Spleen (tissue), 11 donors: ENCODE measurements at regions not wholly inside any gene's neighbourhood (a gene's known extent, or its start where the extent isn't known, plus 50 kb on each side); places are given as distances from the start of the nearest gene placed in this dataset.

Experiments used
- DNase-seq: peaks from one replicate; pipeline ENCODE4 v3.0.0-alpha.2; 2020
- H3K27ac ChIP-seq, 8 donors: fragments of 200-600 bp; sonication (generic) in 7 of 8; 1 replicate in 4 of 8; 2 replicates in 4 of 8; pipeline versions ENCODE4 v1.5.0 to v1.8.0; 2016 to 2021; ENCODE audit warnings: inconsistent platforms in 4 of 8, mild to moderate bottlenecking in 4 of 8, moderate library complexity in 1 of 8
- H3K27me3 ChIP-seq, 7 donors: fragments of 200-600 bp; sonication (generic) in 6 of 7; replicated peaks in 1 of 7; 1 replicate in 4 of 7; 2 replicates in 3 of 7; pipeline versions ENCODE4 v1.5.0 to v1.8.0; 2016 to 2021; ENCODE audit warnings: inconsistent platforms in 3 of 7, mild to moderate bottlenecking in 1 of 7
- H3K36me3 ChIP-seq, 6 donors: fragments of 200-600 bp; sonication (generic) in 5 of 6; 1 replicate in 4 of 6; 2 replicates in 2 of 6; pipeline versions ENCODE4 v1.5.0 to v1.8.0; 2016 to 2021; ENCODE audit warnings: inconsistent platforms in 2 of 6
- H3K4me1 ChIP-seq, 6 donors: fragments of 200-600 bp; sonication (generic) in 5 of 6; 1 replicate in 3 of 6; 2 replicates in 3 of 6; pipeline versions ENCODE4 v1.5.0 to v1.8.0; 2016 to 2021; ENCODE audit warnings: inconsistent platforms in 3 of 6
- H3K4me3 ChIP-seq, 8 donors: fragments of 200-600 bp; sonication (generic) in 7 of 8; 1 replicate in 4 of 8; 2 replicates in 4 of 8; pipeline versions ENCODE4 v1.5.0 to v1.8.0; 2016 to 2021; ENCODE audit warnings: inconsistent platforms in 4 of 8, mild to moderate bottlenecking in 4 of 8, moderate library complexity in 2 of 8
- H3K9me3 ChIP-seq, 8 donors: fragments of 200-600 bp; sonication (generic) in 7 of 8; 1 replicate in 4 of 8; 2 replicates in 4 of 8; pipeline versions ENCODE4 v1.5.0 to v1.8.0; 2016 to 2021; ENCODE audit warnings: inconsistent platforms in 4 of 8
- CTCF ChIP-seq, 11 experiments: fragments of 200-600 bp in 7 of 11; fragments of 450-650 bp in 4 of 11; sonication (generic) in 4 of 11; IDR thresholded peaks in 8 of 11; conservative IDR thresholded peaks in 3 of 11; 1 replicate in 7 of 11; 2 replicates in 4 of 11; pipeline versions ENCODE4 v1.4.0 to v1.8.0; 2016 to 2021; ENCODE audit warnings: antibody characterized with exemption in 11 of 11, inconsistent platforms in 4 of 11, mild to moderate bottlenecking in 1 of 11
- POLR2A ChIP-seq, 3 donors: fragments of 450-650 bp; IDR thresholded peaks; one replicate each; pipeline ENCODE4 v1.5.1; 2017; ENCODE audit warnings: antibody characterized with exemption in 3 of 3, mild to moderate bottlenecking in 1 of 3
- POLR2AphosphoS5 ChIP-seq, 3 donors: sonication (generic); formaldehyde crosslinking; IDR thresholded peaks; one replicate each; pipeline ENCODE4 v1.5.1; 2017; ENCODE audit warnings: antibody characterized with exemption in 3 of 3
- WGBS, 5 donors: extraction: QIAGEN DNeasy Blood & Tissue Kit in 3 of 5; methylation state at CpG; one replicate each; pipeline versions ENCODE4 v1.1.5 to v1.1.7; 2013 to 2018; 5-methylcytosine and 5-hydroxymethylcytosine counted together
- intact Hi-C: fragments of 100-400 bp; cut with DNase I; formaldehyde crosslinking; loops from one replicate; pipeline ENCODE4 v1.15.0; 2023; ENCODE audit warnings: low total_unique reads
- donor health status: healthy with polysubstance abuse.
- donor health status: DM: no; HTN: no; CAD: no; lungs with moderate emphysema.
- donor health status: DM: no; HTN: no; CAD: no.
- donor health status: Bipolar disorder and iron deficiency.
- donor health status: healthy.
- donor health status: DM: no; HTN: no; CAD: no.
- donor health status: DM: yes; HTN: yes; CAD: no.

- H3K4me3 ChIP-seq = no peak overlapping the region
- peaks cover 0 to 23% (median 0%) of the 10 kb centered on the region in 8 donors for H3K9me3 ChIP-seq
- 85 to 94% (median 87%) methylated on average over 5 of the region's 5 CpGs for WGBS, 5 donors
- no peak for TF ChIP-seq CTCF (IDR thresholded peaks at IDR 0.05 in 8 of 11, conservative IDR thresholded peaks at IDR 0.05 in 3 of 11)
- TF ChIP-seq POLR2AphosphoS5 (IDR thresholded peaks at IDR 0.05) = no peak
- no peak for TF ChIP-seq POLR2A (IDR thresholded peaks at IDR 0.05)
- no peak for DNase-seq
- H3K27me3 ChIP-seq = no peaks in the 10 kb centered on the region
- no peaks in the 10 kb centered on the region for H3K4me1 ChIP-seq
- intact Hi-C loops = no loop called here
- no peak overlapping the region for H3K27ac ChIP-seq
- H3K36me3 ChIP-seq = no peaks in the 10 kb centered on the region
These were observed 394.2 kb upstream of the IRX2 start for GRCh38 chr5:3145641-3146040.

- no peak for TF ChIP-seq POLR2AphosphoS5 (IDR thresholded peaks at IDR 0.05)
- no peak for TF ChIP-seq CTCF (IDR thresholded peaks at IDR 0.05 in 8 of 11, conservative IDR thresholded peaks at IDR 0.05 in 3 of 11)
- TF ChIP-seq POLR2A (IDR thresholded peaks at IDR 0.05) = no peak
- no peaks in the 10 kb centered on the region for H3K27me3 ChIP-seq
- WGBS, 5 donors = 90 to 95% (median 93%) methylated on average over 12 of the region's 12 CpGs
- intact Hi-C loops = no loop called here
- H3K4me1 ChIP-seq = no peaks in the 10 kb centered on the region
- H3K9me3 ChIP-seq = peaks cover 0 to 17% (median 0%) of the 10 kb centered on the region in 8 donors
- H3K27ac ChIP-seq = no peak overlapping the region
- H3K36me3 ChIP-seq = no peaks in the 10 kb centered on the region
- H3K4me3 ChIP-seq = no peak overlapping the region
- no peak for DNase-seq
These were observed 391.9 kb upstream of the IRX2 start for GRCh38 chr5:3143382-3143781.

DNA sequence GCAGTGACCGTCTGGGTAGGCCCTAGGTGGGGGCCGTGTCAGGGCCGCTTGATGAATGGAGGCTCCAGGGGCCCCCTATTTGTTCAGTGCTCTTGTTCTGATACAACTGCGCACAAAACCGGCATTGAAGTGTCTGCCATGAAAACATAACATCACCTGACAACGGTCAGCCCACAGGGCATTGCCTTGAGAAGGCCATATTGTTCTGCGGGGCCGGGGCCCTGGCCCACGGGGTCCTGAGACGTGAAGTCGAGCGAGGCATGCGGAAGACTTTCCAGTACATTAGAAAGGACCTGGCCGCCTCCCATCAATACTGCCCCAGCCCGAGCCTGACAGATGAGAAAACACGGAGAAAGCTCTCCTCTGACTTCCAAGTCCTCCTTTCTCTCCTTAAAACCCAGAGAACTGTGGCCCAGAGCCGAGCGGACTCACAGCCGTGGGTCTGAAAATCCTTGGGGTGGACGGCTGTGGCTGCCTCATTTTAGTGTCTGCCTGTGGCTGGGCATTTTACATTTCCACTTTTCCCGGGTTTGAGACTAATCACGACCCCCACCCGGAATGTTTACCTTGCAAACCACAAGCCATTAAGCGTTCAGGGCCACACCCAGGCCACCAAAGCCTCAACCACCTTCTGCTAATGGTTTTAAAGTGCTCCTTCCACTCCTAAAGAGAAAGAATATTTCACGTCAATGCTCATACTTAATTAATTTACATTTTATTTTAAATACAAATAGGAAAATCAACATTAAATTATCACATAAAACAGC is 391.0 kb upstream of the IRX2 start:
- intact Hi-C loops = no loop called here
- no peak for DNase-seq
- no peak overlapping the region for H3K27ac ChIP-seq
- H3K4me3 ChIP-seq = no peak overlapping the region
- H3K27me3 ChIP-seq = no peaks in the 10 kb centered on the region
- no peaks in the 10 kb centered on the region for H3K36me3 ChIP-seq
- H3K4me1 ChIP-seq = no peaks in the 10 kb centered on the region
- TF ChIP-seq POLR2AphosphoS5 (IDR thresholded peaks at IDR 0.05) = no peak
- TF ChIP-seq POLR2A (IDR thresholded peaks at IDR 0.05) = no peak
- TF ChIP-seq CTCF (IDR thresholded peaks at IDR 0.05 in 8 of 11, conservative IDR thresholded peaks at IDR 0.05 in 3 of 11) = no peak
- WGBS, 5 donors = 78 to 84% (median 80%) methylated on average over 25 of the region's 25 CpGs
- H3K9me3 ChIP-seq = peaks cover 0 to 17% (median 0%) of the 10 kb centered on the region in 8 donors

DNA sequence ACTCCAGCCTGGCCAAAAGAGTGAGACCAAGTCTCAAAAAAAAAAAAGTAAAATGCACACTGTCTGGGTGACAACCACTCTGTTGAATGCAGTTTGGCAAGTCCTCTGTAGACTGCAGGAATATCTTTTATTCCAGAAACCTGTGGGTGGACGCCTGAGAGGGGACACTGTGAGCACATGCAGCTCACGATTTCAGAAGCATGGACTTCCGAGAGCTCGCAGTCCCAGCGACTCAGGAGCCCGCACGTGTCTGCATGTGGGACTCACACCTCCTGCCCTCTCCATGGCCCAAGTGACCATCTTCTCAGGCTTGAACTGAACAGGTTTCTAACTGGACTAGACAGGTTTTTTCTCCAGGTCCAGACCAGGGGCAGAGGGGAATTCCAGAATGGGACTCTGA is 388.6 kb upstream of the IRX2 start:
- Histone ChIP-seq H3K4me1 (no peaks in the 10 kb centered on the region), H3K9me3 (peaks cover 0 to 21% (median 0%) of the 10 kb centered on the region in 8 donors), H3K27me3 (no peaks in the 10 kb centered on the region), H3K27ac (no peak overlapping the region), H3K4me3 (no peak overlapping the region), H3K36me3 (no peaks in the 10 kb centered on the region)
- no peak for DNase-seq
- 85 to 95% (median 91%) methylated on average over 7 of the region's 7 CpGs for WGBS, 5 donors
- intact Hi-C loops = no loop called here
- TF ChIP-seq CTCF (IDR thresholded peaks at IDR 0.05 in 8 of 11, conservative IDR thresholded peaks at IDR 0.05 in 3 of 11) (no peak), POLR2A (IDR thresholded peaks at IDR 0.05) (no peak), POLR2AphosphoS5 (IDR thresholded peaks at IDR 0.05) (no peak)
